ENCODE measurements at regions not wholly inside any gene's neighbourhood (a gene's known extent, or its start where the extent isn't known, plus 50 kb on each side); places are given as distances from the start of the nearest gene placed in this dataset.
"Not testable (repeated sequence)": the region's sequence is repeated elsewhere in the genome, so short reads cannot be mapped to it uniquely, and the experiment has no call there.

GRCh38 chr6:163750431-163751031, 336.0 kb downstream of the QKI start:
- H3K4me1 ChIP-seq (replicated peaks) = no peaks in the 10 kb centered on the region
- H3K36me3 ChIP-seq = no peaks in the 10 kb centered on the region
- WGBS = 35% methylated on average over 22 of the region's 22 CpGs
- H3K9me3 ChIP-seq = no peaks in the 10 kb centered on the region
- H3K4me3 ChIP-seq = no peak overlapping the region
- no peaks in the 10 kb centered on the region for H3K27me3 ChIP-seq (replicated peaks; ENCODE audit: insufficient read depth)
- H3K27ac ChIP-seq = no peak overlapping the region
- TF ChIP-seq POLR2AphosphoS5 (IDR thresholded peaks at IDR 0.05) (no peak), POLR2A (IDR thresholded peaks at IDR 0.05) (no peak), CTCF (IDR thresholded peaks at IDR 0.05) (no peak)
- no peak for DNase-seq (ENCODE audit: low spot score)
- intact Hi-C loops (cut with DNase I) = no loop called here

GRCh38 chr6:163748886-163749285, 334.4 kb downstream of the QKI start:
- no peak for TF ChIP-seq CTCF (IDR thresholded peaks at IDR 0.05)
- no peak for TF ChIP-seq POLR2A (IDR thresholded peaks at IDR 0.05)
- no peak for TF ChIP-seq POLR2AphosphoS5 (IDR thresholded peaks at IDR 0.05)
- Histone ChIP-seq H3K27ac (no peak overlapping the region), H3K27me3 (replicated peaks; ENCODE audit: insufficient read depth) (no peaks in the 10 kb centered on the region), H3K9me3 (no peaks in the 10 kb centered on the region), H3K36me3 (no peaks in the 10 kb centered on the region), H3K4me1 (replicated peaks) (no peaks in the 10 kb centered on the region), H3K4me3 (no peak overlapping the region)
- intact Hi-C loops (cut with DNase I) = no loop called here
- 90% methylated on average over 13 of the region's 15 CpGs for WGBS
- no peak for DNase-seq (ENCODE audit: low spot score)

GRCh38 chr6:163748036-163748435, 333.5 kb downstream of the QKI start:
- H3K27me3 ChIP-seq (replicated peaks; ENCODE audit: insufficient read depth) = no peaks in the 10 kb centered on the region
- TF ChIP-seq POLR2AphosphoS5 (IDR thresholded peaks at IDR 0.05) = no peak
- TF ChIP-seq POLR2A (IDR thresholded peaks at IDR 0.05) = no peak
- TF ChIP-seq CTCF (IDR thresholded peaks at IDR 0.05) = no peak

GRCh38 chr6:163747058-163747457, 332.5 kb downstream of the QKI start:
- H3K9me3 ChIP-seq; H3K27me3 ChIP-seq (replicated peaks; ENCODE audit: insufficient read depth); DNase-seq (ENCODE audit: low spot score); H3K4me3 ChIP-seq; H3K27ac ChIP-seq; intact Hi-C loops (cut with DNase I); H3K36me3 ChIP-seq; H3K4me1 ChIP-seq (replicated peaks): not testable (repeated sequence)
- WGBS = 92% methylated on average over 5 of the region's 5 CpGs

More at GRCh38 chr6:163748036-163748435, 333.5 kb downstream of the QKI start:
- intact Hi-C loops (cut with DNase I) = no loop called here
- Histone ChIP-seq H3K27ac (no peak overlapping the region), H3K36me3 (no peaks in the 10 kb centered on the region), H3K4me1 (replicated peaks) (no peaks in the 10 kb centered on the region), H3K4me3 (no peak overlapping the region), H3K9me3 (no peaks in the 10 kb centered on the region)
- 96% methylated on average over 9 of the region's 9 CpGs for WGBS
- DNase-seq (ENCODE audit: low spot score) = no peak

GRCh38 chr6:163745536-163746400, 331.2 kb downstream of the QKI start:
- Histone ChIP-seq H3K36me3 (no peaks in the 10 kb centered on the region), H3K27ac (no peak overlapping the region), H3K27me3 (replicated peaks; ENCODE audit: insufficient read depth) (no peaks in the 10 kb centered on the region), H3K4me3 (no peak overlapping the region), H3K4me1 (replicated peaks) (no peaks in the 10 kb centered on the region), H3K9me3 (no peaks in the 10 kb centered on the region)
- intact Hi-C loops (cut with DNase I) = no loop called here
- no peak for TF ChIP-seq POLR2AphosphoS5 (IDR thresholded peaks at IDR 0.05)
- TF ChIP-seq CTCF (IDR thresholded peaks at IDR 0.05) = no peak
- no peak for TF ChIP-seq POLR2A (IDR thresholded peaks at IDR 0.05)
- DNase-seq (ENCODE audit: low spot score) = no peak
- WGBS = 58% methylated on average over 10 of the region's 10 CpGs
